ENCODE measurements at regions not wholly inside any gene's neighbourhood (a gene's known extent, or its start where the extent isn't known, plus 50 kb on each side); places are given as distances from the start of the nearest gene placed in this dataset.
"Not testable (repeated sequence)": the region's sequence is repeated elsewhere in the genome, so short reads cannot be mapped to it uniquely, and the experiment has no call there.

DNA sequence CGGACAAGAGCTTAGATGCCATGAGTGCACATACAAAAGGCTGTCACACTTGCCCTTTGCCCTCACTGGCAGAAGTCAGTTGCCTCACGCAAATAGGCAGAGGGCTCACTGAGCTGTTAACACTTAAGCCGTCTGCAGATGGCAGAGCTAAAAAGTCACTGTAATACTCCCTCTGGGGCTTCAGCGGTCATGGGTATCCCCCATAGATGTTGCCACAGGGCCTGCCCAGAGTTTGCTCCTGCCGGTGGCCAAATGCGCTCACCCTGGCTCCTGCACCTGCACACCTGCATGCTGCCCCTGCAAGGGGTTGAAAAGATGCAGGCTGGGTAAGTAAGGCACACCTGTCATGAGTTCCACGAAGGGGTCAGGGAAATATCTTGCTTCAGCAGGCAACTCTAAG is 741.5 kb downstream of the EDEM1 start:
- H3K4me3 ChIP-seq (ENCODE audit: low read depth, low read length): no peak overlapping the region
- no peaks in the 10 kb centered on the region for H3K4me1 ChIP-seq (ENCODE audit: control insufficient read depth, insufficient read depth, low read length)
- no peaks in the 10 kb centered on the region for H3K36me3 ChIP-seq (ENCODE audit: control insufficient read depth, insufficient read depth, low read length)
- no peak overlapping the region for H3K27ac ChIP-seq (ENCODE audit: low read depth, low read length)
- no peaks in the 10 kb centered on the region for H3K27me3 ChIP-seq (ENCODE audit: control insufficient read depth, insufficient read depth, low read length)
- H3K9ac ChIP-seq (ENCODE audit: low read depth, low read length): no peak overlapping the region
- no peaks in the 10 kb centered on the region for H3K9me3 ChIP-seq (ENCODE audit: control insufficient read depth, insufficient read depth, low read length)

DNA sequence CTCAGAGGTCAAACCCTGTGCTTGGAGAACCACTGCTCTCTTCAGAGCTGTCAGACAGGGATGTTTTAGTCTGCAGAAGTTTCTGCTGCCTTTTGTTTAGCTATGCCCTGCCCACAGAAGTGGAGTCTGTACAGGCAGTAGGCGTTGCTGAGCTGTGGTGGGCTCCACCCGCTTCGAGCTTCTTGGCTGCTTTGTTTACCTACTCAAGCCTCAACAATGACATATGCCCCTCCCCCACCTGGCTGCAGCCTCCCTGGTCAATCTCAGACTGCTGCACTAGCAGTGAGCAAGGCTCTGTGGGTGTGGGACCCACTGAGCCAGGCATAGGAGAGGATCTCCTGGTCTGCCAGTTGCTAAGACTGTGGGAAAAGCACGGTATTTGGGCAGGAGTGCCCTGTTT is 756.6 kb downstream of the EDEM1 start:
- not testable (repeated sequence) for H3K9me3 ChIP-seq (ENCODE audit: control insufficient read depth, insufficient read depth, low read length); H3K4me1 ChIP-seq (ENCODE audit: control insufficient read depth, insufficient read depth, low read length); H3K27ac ChIP-seq (ENCODE audit: low read depth, low read length); H3K4me3 ChIP-seq (ENCODE audit: low read depth, low read length); H3K27me3 ChIP-seq (ENCODE audit: control insufficient read depth, insufficient read depth, low read length); H3K9ac ChIP-seq (ENCODE audit: low read depth, low read length); H3K36me3 ChIP-seq (ENCODE audit: control insufficient read depth, insufficient read depth, low read length)

DNA sequence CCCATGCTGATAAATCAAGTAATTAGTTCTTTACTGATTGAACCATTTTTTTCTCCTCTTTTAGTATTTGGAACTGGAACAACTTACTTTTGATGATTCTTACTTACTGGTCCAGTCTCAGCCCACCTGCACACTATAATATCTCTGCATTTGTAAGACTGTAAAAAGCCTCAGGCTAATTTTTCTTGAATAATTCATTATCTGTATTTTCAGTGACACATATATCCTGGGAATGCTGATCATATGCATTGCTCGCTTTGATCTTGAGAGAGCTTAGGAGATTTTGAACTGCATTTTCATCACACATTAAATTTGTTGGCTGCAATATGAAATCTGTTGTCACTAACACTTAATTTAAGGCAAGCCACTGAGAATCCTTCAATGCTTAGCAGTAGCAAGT is 760.6 kb downstream of the EDEM1 start:
- no peaks in the 10 kb centered on the region for H3K4me1 ChIP-seq (ENCODE audit: control insufficient read depth, insufficient read depth, low read length)
- H3K27me3 ChIP-seq (ENCODE audit: control insufficient read depth, insufficient read depth, low read length): no peaks in the 10 kb centered on the region
- no peak overlapping the region for H3K4me3 ChIP-seq (ENCODE audit: low read depth, low read length)
- H3K9me3 ChIP-seq (ENCODE audit: control insufficient read depth, insufficient read depth, low read length): no peaks in the 10 kb centered on the region
- no peak overlapping the region for H3K9ac ChIP-seq (ENCODE audit: low read depth, low read length)
- H3K27ac ChIP-seq (ENCODE audit: low read depth, low read length): no peak overlapping the region
- no peaks in the 10 kb centered on the region for H3K36me3 ChIP-seq (ENCODE audit: control insufficient read depth, insufficient read depth, low read length)

DNA sequence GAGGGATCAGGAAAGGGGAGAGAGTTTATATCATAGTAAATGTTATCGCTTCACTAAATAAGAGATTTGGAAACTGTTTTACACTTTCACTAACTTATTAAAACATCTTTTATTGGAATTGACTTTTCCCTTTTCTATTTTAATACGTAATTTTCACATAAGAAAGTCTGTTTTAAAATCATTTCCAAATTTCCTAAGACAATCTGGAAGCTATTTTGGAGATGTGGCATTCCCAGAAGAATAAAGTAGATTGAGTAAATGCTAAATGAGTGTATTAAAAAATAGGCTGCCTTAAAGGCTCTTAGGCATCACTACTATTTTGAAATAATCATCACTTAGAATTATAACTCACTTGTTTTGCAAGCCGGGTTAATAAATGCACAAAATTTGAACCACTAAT is 763.5 kb downstream of the EDEM1 start:
- Histone ChIP-seq H3K27ac (ENCODE audit: low read depth, low read length) (no peak overlapping the region), H3K4me3 (ENCODE audit: low read depth, low read length) (no peak overlapping the region), H3K36me3 (ENCODE audit: control insufficient read depth, insufficient read depth, low read length) (no peaks in the 10 kb centered on the region), H3K9me3 (ENCODE audit: control insufficient read depth, insufficient read depth, low read length) (no peaks in the 10 kb centered on the region), H3K9ac (ENCODE audit: low read depth, low read length) (no peak overlapping the region), H3K4me1 (ENCODE audit: control insufficient read depth, insufficient read depth, low read length) (no peaks in the 10 kb centered on the region), H3K27me3 (ENCODE audit: control insufficient read depth, insufficient read depth, low read length) (no peaks in the 10 kb centered on the region)

DNA sequence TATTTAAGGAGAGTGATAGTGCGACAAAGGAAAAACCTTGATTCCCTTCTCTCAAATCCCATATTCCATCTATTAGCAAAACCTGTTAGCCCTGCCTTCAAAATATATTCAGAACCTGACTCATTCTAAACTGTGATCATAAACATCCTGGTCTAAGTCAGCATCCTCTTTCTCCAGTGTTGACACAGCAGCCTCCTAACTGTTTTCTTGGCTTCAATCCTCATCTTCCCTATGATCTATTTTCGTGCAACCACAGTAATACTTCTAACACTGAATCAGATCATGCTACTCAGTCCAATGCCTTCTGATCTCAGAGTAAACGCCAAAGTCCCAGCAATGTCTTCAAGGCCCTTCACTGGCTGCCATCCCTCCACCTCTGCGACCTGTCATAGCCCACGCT is 785.1 kb downstream of the EDEM1 start:
- Histone ChIP-seq H3K27me3 (ENCODE audit: control insufficient read depth, insufficient read depth, low read length) (no peaks in the 10 kb centered on the region), H3K36me3 (ENCODE audit: control insufficient read depth, insufficient read depth, low read length) (no peaks in the 10 kb centered on the region), H3K4me3 (ENCODE audit: low read depth, low read length) (no peak overlapping the region), H3K4me1 (ENCODE audit: control insufficient read depth, insufficient read depth, low read length) (0 out of 2 replicates have a peak, but pooled peaks cover 4% of the 10 kb centered on the region), H3K27ac (ENCODE audit: low read depth, low read length) (no peak overlapping the region), H3K9ac (ENCODE audit: low read depth, low read length) (no peak overlapping the region), H3K9me3 (ENCODE audit: control insufficient read depth, insufficient read depth, low read length) (no peaks in the 10 kb centered on the region)

DNA sequence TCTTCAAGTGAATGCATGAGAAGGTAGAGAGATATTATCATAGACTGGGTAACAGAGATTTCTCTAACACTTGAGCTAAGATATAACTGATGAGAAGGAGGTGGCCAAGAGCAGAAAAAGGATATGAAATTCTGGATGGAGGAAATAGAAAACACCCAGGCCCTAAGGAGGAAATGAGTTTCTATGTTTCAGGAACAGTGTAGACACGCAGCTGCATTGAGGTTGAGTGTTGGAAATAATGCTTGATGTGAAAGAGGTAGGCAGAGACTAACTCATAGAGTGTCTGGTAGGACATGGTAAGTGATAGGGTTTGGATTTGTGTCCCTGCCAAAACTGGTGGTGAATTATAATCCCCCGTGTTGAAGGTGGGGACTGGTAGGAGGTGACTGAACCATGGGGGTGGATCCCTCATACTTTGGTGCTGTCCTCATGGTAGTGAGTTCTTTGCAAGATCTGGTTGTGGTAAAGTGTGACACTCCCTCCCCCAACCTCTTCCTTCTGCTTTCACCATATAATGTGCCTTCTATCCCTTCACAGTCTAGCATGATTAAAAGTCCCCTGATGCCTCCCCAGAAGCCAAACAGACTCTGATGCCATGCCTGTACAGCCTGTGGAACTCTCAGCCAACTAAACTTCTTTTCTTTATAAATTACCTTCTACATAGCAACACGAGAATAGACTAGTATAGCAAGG is 787.3 kb downstream of the EDEM1 start:
- no peak overlapping the region for H3K27ac ChIP-seq (ENCODE audit: low read depth, low read length)
- H3K4me1 ChIP-seq (ENCODE audit: control insufficient read depth, insufficient read depth, low read length): 0 out of 2 replicates have a peak, but pooled peaks cover 4% of the 10 kb centered on the region
- no peak overlapping the region for H3K4me3 ChIP-seq (ENCODE audit: low read depth, low read length)
- H3K9me3 ChIP-seq (ENCODE audit: control insufficient read depth, insufficient read depth, low read length): no peaks in the 10 kb centered on the region
- H3K27me3 ChIP-seq (ENCODE audit: control insufficient read depth, insufficient read depth, low read length): no peaks in the 10 kb centered on the region
- no peak overlapping the region for H3K9ac ChIP-seq (ENCODE audit: low read depth, low read length)
- no peaks in the 10 kb centered on the region for H3K36me3 ChIP-seq (ENCODE audit: control insufficient read depth, insufficient read depth, low read length)

DNA sequence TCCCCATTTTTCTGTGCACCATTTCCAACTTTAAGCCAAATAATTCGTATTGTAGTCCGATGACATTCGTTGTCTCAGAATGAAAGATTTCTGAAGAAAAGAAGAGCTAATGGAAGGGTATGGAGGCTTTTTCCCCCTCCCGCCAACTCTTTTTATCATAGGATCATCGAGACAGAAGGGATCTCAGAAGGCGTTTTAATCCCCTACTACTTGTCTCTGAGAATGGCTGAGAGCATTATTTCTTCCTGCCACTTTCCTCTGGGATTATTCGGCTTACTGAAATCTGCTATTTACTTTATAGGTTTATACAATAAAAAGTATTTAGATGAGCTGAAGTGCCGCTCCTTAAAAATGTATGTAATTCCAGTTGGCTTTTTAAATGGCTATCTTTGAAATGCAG is 789.8 kb downstream of the EDEM1 start:
- Histone ChIP-seq H3K9me3 (ENCODE audit: control insufficient read depth, insufficient read depth, low read length) (no peaks in the 10 kb centered on the region; the same call in 1 of the 2 replicates), H3K4me1 (ENCODE audit: control insufficient read depth, insufficient read depth, low read length) (no peaks in the 10 kb centered on the region), H3K27ac (ENCODE audit: low read depth, low read length) (no peak overlapping the region), H3K4me3 (ENCODE audit: low read depth, low read length) (no peak overlapping the region), H3K36me3 (ENCODE audit: control insufficient read depth, insufficient read depth, low read length) (no peaks in the 10 kb centered on the region), H3K9ac (ENCODE audit: low read depth, low read length) (no peak overlapping the region), H3K27me3 (ENCODE audit: control insufficient read depth, insufficient read depth, low read length) (no peaks in the 10 kb centered on the region)

DNA sequence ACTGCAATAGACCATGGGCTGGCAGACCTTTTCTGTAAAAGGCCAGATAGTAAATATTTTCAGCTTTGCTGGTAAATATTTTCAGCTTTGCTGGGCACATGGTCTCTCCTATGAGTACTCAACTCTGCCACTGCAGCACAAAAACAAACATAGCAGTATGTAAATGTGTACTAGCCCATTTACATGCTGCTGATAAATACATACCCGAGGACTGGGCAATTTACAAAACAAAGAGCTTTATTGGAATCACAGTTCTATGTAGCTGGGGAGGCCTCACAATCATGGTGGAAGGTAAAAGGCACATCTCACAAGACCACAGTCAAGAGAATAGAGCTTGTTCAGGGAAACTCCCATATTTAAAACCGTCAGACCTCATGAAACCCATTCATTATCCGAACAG is 793.0 kb downstream of the EDEM1 start:
- Histone ChIP-seq H3K9ac (ENCODE audit: low read depth, low read length) (no peak overlapping the region), H3K4me3 (ENCODE audit: low read depth, low read length) (no peak overlapping the region), H3K4me1 (ENCODE audit: control insufficient read depth, insufficient read depth, low read length) (no peaks in the 10 kb centered on the region), H3K27me3 (ENCODE audit: control insufficient read depth, insufficient read depth, low read length) (no peaks in the 10 kb centered on the region), H3K27ac (ENCODE audit: low read depth, low read length) (no peak overlapping the region), H3K36me3 (ENCODE audit: control insufficient read depth, insufficient read depth, low read length) (no peaks in the 10 kb centered on the region), H3K9me3 (ENCODE audit: control insufficient read depth, insufficient read depth, low read length) (no peaks in the 10 kb centered on the region; the same call in 1 of the 2 replicates)

DNA sequence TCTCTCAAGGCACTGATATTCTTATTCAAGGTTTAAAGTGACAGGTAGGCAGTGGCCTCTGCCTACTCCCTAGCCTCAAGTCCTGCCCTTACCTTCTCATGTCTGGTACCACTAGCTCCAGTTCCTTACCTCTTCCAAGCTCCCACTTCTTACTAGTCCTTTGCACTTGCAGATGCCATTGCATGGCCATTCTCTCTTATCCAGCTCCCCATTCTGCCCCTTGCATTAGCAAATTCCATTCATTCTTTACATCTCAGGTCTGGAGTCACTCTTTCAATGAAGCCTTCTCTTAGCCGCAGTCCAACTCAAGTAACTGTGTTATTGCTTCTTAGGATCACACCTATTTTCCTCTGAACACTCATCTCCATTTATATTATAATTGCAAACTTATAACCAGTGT is 807.1 kb downstream of the EDEM1 start:
- no peak overlapping the region for H3K4me3 ChIP-seq (ENCODE audit: low read depth, low read length)
- H3K4me1 ChIP-seq (ENCODE audit: control insufficient read depth, insufficient read depth, low read length): peaks cover 7% of the 10 kb centered on the region
- no peaks in the 10 kb centered on the region for H3K27me3 ChIP-seq (ENCODE audit: control insufficient read depth, insufficient read depth, low read length)
- H3K27ac ChIP-seq (ENCODE audit: low read depth, low read length): no peak overlapping the region
- no peaks in the 10 kb centered on the region for H3K36me3 ChIP-seq (ENCODE audit: control insufficient read depth, insufficient read depth, low read length)
- no peaks in the 10 kb centered on the region for H3K9me3 ChIP-seq (ENCODE audit: control insufficient read depth, insufficient read depth, low read length)
- H3K9ac ChIP-seq (ENCODE audit: low read depth, low read length): no peak overlapping the region

DNA sequence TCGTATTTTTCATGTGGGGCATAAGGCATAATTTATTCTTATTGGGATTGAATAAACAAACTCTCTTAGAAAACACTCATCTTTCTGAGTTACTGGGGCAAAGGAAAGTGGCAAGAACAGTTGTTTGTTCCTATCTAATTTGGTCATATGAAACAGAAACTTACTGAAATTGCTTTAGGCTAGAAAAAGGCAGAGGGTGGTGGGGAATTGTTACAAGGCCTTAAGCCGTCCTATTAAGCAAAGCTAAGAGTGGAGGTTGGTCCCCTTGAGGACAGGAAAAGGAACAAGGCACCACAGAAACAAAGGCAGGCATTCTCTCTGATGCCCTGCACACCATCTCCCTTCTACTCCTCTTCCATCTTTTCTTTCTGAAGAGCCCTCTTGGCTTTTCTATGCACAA is 830.9 kb downstream of the EDEM1 start:
- Histone ChIP-seq H3K27me3 (ENCODE audit: control insufficient read depth, insufficient read depth, low read length) (no peaks in the 10 kb centered on the region), H3K4me3 (ENCODE audit: low read depth, low read length) (no peak overlapping the region), H3K9me3 (ENCODE audit: control insufficient read depth, insufficient read depth, low read length) (0 out of 2 replicates have a peak, but pooled peaks cover 11% of the 10 kb centered on the region), H3K4me1 (ENCODE audit: control insufficient read depth, insufficient read depth, low read length) (no peaks in the 10 kb centered on the region), H3K27ac (ENCODE audit: low read depth, low read length) (no peak overlapping the region), H3K9ac (ENCODE audit: low read depth, low read length) (no peak overlapping the region), H3K36me3 (ENCODE audit: control insufficient read depth, insufficient read depth, low read length) (no peaks in the 10 kb centered on the region)

DNA sequence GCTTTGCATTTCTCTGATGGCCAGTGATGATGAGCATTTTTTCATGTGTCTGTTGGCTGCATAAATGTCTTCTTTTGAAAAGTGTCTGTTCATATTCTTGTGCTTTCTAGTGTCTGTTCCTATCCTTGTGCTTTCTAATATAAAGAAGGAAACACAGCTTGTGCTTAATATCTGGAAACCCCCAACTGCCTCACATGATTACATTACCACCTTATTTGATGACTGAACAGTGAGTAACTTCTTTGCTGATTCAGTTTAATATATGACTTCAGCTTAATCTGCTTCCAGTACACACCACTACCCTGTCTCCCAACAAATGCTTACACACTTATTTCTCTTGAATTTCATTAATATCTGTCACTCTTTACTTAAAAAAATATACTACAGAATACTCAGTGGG is 835.1 kb downstream of the EDEM1 start:
- Histone ChIP-seq H3K27ac (ENCODE audit: low read depth, low read length) (no peak overlapping the region), H3K27me3 (ENCODE audit: control insufficient read depth, insufficient read depth, low read length) (no peaks in the 10 kb centered on the region), H3K9ac (ENCODE audit: low read depth, low read length) (no peak overlapping the region), H3K9me3 (ENCODE audit: control insufficient read depth, insufficient read depth, low read length) (no peaks in the 10 kb centered on the region), H3K4me1 (ENCODE audit: control insufficient read depth, insufficient read depth, low read length) (no peaks in the 10 kb centered on the region), H3K4me3 (ENCODE audit: low read depth, low read length) (no peak overlapping the region), H3K36me3 (ENCODE audit: control insufficient read depth, insufficient read depth, low read length) (no peaks in the 10 kb centered on the region)

Data from HUES48 (cell line).